IPS-20b (cell line): ENCODE measurements at regions not wholly inside any gene's neighbourhood (a gene's known extent, or its start where the extent isn't known, plus 50 kb on each side); places are given as distances from the start of the nearest gene placed in this dataset.
"Not testable (repeated sequence)": the region's sequence is repeated elsewhere in the genome, so short reads cannot be mapped to it uniquely, and the experiment has no call there.

Experiments used
- H3K27ac ChIP-seq: one replicate; pipeline ENCODE4 v1.5.1; 2013; ENCODE audit warnings: low read length
- H3K27me3 ChIP-seq: 2 replicates; pipeline ENCODE4 v1.6.1; 2013; ENCODE audit warnings: mild to moderate bottlenecking, low read length, inconsistent platforms; ENCODE audit not compliant: insufficient read depth
- H3K36me3 ChIP-seq: 2 replicates; pipeline ENCODE4 v1.6.1; 2013; ENCODE audit warnings: low read depth, mild to moderate bottlenecking, inconsistent platforms, low read length, moderate library complexity; ENCODE audit not compliant: insufficient read depth
- H3K4me1 ChIP-seq: 2 replicates; pipeline ENCODE4 v1.6.1; 2013; ENCODE audit warnings: mild to moderate bottlenecking, control low read depth, inconsistent platforms, low read length, moderate library complexity; ENCODE audit not compliant: insufficient read depth
- H3K4me3 ChIP-seq: 2 replicates; pipeline ENCODE4 v1.5.1; 2013; ENCODE audit warnings: mild to moderate bottlenecking, low read length, inconsistent platforms
- H3K9ac ChIP-seq: 2 replicates; pipeline ENCODE4 v1.6.1; 2013; ENCODE audit warnings: low read depth, mild to moderate bottlenecking, inconsistent platforms, low read length, moderate library complexity
- H3K9me3 ChIP-seq: 2 replicates; pipeline ENCODE4 v1.6.1; 2013; ENCODE audit warnings: mild to moderate bottlenecking, low read depth, low read length, inconsistent platforms; ENCODE audit not compliant: insufficient read depth

GRCh38 chr12:84148335-84148734 is 764.3 kb downstream of the SLC6A15 start:
- Histone ChIP-seq H3K9ac (no peak overlapping the region), H3K4me3 (no peak overlapping the region), H3K4me1 (no peaks in the 10 kb centered on the region), H3K27me3 (no peaks in the 10 kb centered on the region), H3K9me3 (peaks cover 21% of the 10 kb centered on the region), H3K36me3 (no peaks in the 10 kb centered on the region), H3K27ac (no peak overlapping the region)

DNA sequence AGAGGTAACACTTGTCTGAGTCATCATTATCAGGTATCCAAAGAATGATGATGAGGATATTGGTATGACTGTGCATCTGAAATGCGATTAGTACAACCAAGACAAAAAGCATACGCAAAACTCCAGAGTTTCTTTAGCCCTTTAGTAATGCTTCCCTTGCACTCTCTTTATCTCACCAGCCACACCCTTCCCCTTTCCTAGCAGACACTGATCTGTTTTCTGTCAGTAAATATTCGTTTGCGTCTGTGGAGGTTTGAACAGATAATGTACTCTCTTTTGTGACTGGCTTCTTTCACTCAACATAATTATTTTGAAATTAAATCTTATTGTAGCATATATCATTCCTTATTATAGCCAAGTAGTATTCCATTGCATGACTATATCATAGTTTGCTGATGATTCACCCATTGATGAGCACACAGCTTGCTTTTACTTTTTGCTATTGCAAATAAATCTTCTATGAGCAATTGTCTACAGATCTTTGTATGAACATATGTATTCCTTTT is 775.7 kb downstream of the SLC6A15 start:
- H3K27me3 ChIP-seq = no peaks in the 10 kb centered on the region
- H3K4me1 ChIP-seq = no peaks in the 10 kb centered on the region
- no peaks in the 10 kb centered on the region for H3K9me3 ChIP-seq
- no peak overlapping the region for H3K27ac ChIP-seq
- no peak overlapping the region for H3K9ac ChIP-seq
- no peaks in the 10 kb centered on the region for H3K36me3 ChIP-seq
- H3K4me3 ChIP-seq = no peak overlapping the region

GRCh38 chr12:84135586-84136279 is 776.9 kb downstream of the SLC6A15 start:
- no peaks in the 10 kb centered on the region for H3K9me3 ChIP-seq
- no peaks in the 10 kb centered on the region for H3K36me3 ChIP-seq
- no peak overlapping the region for H3K4me3 ChIP-seq
- no peaks in the 10 kb centered on the region for H3K4me1 ChIP-seq
- no peak overlapping the region for H3K9ac ChIP-seq
- H3K27ac ChIP-seq = no peak overlapping the region
- no peaks in the 10 kb centered on the region for H3K27me3 ChIP-seq

GRCh38 chr12:84134797-84135366 is 777.7 kb downstream of the SLC6A15 start:
- Histone ChIP-seq H3K4me1 (no peaks in the 10 kb centered on the region), H3K27ac (no peak overlapping the region), H3K4me3 (no peak overlapping the region), H3K9ac (no peak overlapping the region), H3K27me3 (no peaks in the 10 kb centered on the region), H3K36me3 (no peaks in the 10 kb centered on the region), H3K9me3 (no peaks in the 10 kb centered on the region)

- Histone ChIP-seq H3K4me1 (no peaks in the 10 kb centered on the region), H3K9ac (no peak overlapping the region), H3K27ac (no peak overlapping the region), H3K9me3 (no peaks in the 10 kb centered on the region), H3K36me3 (no peaks in the 10 kb centered on the region), H3K27me3 (no peaks in the 10 kb centered on the region), H3K4me3 (no peak overlapping the region)
Observed at GRCh38 chr12:84131076-84131475, 781.5 kb downstream of the SLC6A15 start.

DNA sequence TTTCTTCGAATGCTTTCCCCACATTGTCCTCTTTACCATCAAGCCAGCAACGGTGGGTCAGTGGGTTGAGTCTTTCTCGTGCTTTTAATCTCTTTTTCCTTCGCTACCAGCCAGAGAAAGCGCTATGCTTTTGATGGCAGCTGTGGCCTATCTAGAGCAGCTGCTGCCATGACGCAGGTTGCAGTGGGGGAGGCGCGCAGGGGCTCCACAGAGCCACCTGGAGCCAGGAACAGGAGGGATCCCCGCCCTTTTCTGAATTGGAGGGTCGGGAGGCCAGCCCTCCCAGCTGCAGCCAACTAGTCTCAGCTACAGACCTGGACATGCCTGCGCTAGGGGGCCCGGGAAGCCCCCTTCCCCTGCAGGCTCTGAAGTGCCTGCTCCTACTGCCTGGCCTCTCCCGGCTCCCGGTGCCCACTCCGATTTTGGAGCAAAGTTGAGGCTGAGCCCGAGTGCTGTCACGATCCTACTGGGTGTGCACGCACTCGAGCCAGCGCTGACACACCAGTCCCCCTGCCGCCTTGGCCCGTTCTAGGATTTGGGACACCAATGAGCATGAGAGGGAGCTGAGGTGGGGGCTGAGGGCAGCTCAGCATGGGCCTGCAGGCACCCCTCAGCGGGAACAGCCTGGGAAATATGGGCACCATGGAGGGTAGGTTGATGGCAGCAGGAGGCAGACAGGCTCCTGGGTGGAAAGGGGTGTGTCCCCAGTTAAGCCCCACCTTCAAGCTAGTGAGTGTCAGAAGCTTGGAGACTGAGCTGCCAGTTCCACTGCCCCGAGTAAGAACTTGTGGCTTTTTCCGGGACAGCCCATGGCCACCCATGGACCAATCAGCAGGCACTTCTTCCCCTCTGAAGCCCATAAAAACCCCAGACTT is 784.2 kb downstream of the SLC6A15 start:
- no peaks in the 10 kb centered on the region for H3K9me3 ChIP-seq
- H3K9ac ChIP-seq = no peak overlapping the region
- H3K27me3 ChIP-seq = no peaks in the 10 kb centered on the region
- no peaks in the 10 kb centered on the region for H3K4me1 ChIP-seq
- no peak overlapping the region for H3K4me3 ChIP-seq
- no peaks in the 10 kb centered on the region for H3K36me3 ChIP-seq
- no peak overlapping the region for H3K27ac ChIP-seq

DNA sequence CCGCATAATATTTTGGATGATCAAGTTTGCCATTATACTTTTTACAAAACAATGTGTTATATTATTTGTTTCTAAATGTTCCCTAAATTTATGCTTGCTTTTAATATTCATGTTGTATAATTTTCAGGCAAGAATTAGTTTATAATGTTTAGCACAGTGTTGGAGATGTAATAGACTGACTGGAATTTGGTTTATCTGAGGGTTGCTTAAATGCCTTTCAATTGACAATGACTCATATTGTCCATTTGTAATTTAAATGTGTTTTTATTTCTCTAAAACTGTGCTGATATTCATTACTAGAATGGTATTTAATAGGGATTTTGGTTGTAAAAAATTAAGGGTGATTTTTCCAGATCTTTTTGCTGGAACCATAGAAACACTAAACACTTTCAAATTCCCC is 788.4 kb downstream of the SLC6A15 start:
- no peaks in the 10 kb centered on the region for H3K9me3 ChIP-seq
- H3K36me3 ChIP-seq = no peaks in the 10 kb centered on the region
- H3K9ac ChIP-seq = no peak overlapping the region
- H3K27ac ChIP-seq = no peak overlapping the region
- no peak overlapping the region for H3K4me3 ChIP-seq
- no peaks in the 10 kb centered on the region for H3K27me3 ChIP-seq
- H3K4me1 ChIP-seq = no peaks in the 10 kb centered on the region

- Histone ChIP-seq H3K9me3 (no peaks in the 10 kb centered on the region), H3K27ac (no peak overlapping the region), H3K27me3 (no peaks in the 10 kb centered on the region), H3K9ac (no peak overlapping the region), H3K4me1 (no peaks in the 10 kb centered on the region), H3K36me3 (no peaks in the 10 kb centered on the region), H3K4me3 (no peak overlapping the region)
Observed at GRCh38 chr12:84117190-84117589, 795.4 kb downstream of the SLC6A15 start.

GRCh38 chr12:84113666-84114065 is 798.9 kb downstream of the SLC6A15 start:
- no peaks in the 10 kb centered on the region for H3K27me3 ChIP-seq
- H3K9ac ChIP-seq = no peak overlapping the region
- H3K9me3 ChIP-seq = 0 out of 2 replicates have a peak, but pooled peaks cover 2% of the 10 kb centered on the region
- no peak overlapping the region for H3K27ac ChIP-seq
- no peak overlapping the region for H3K4me3 ChIP-seq
- H3K36me3 ChIP-seq = no peaks in the 10 kb centered on the region
- no peaks in the 10 kb centered on the region for H3K4me1 ChIP-seq

DNA sequence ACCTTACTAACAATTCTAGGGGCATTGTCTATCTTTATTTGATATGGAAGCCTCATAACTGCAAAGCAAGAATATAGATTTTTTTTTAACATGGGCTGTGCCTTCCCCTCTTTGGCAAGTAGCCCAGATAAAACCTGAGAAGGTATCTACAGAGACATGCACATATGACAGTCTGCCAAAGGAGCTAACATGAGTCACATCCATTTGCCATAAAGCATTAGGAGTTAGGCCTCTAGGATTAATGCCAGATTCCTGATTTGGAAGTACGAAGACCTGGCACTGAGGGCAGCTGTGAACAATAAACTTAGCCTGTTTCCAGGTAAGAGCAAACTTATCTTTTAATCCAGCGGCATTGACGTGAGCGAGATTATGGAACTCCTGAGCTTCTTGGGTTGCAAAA is 808.7 kb downstream of the SLC6A15 start:
- not testable (repeated sequence) for H3K27me3 ChIP-seq, H3K9ac ChIP-seq, H3K4me1 ChIP-seq, H3K36me3 ChIP-seq, H3K27ac ChIP-seq, H3K4me3 ChIP-seq
- peaks cover 56% of the 10 kb centered on the region for H3K9me3 ChIP-seq

GRCh38 chr12:84101963-84102362 is 810.6 kb downstream of the SLC6A15 start:
- not testable (repeated sequence) for H3K4me3 ChIP-seq, H3K27ac ChIP-seq, H3K9ac ChIP-seq, H3K36me3 ChIP-seq, H3K27me3 ChIP-seq, H3K4me1 ChIP-seq
- H3K9me3 ChIP-seq = peaks cover 50% of the 10 kb centered on the region

DNA sequence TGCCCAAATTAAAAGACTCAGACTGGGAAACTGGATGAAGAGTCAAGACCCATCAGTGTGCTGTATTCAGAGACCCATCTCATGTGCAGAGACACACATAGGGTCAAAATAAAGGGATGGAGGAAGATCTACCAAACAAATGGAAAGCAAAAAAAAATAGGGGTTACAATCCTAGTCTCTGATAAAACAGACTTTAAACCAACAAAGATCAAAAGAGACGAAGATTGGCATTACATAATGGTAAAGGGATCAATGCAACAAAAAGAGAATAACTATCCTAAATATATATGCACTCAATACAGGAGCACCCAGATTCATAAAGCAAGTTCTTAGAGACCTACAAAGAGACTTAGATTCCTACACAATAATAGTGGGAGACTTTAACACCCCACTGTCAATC is 813.0 kb downstream of the SLC6A15 start:
- not testable (repeated sequence) for H3K36me3 ChIP-seq, H3K4me1 ChIP-seq, H3K27me3 ChIP-seq, H3K4me3 ChIP-seq, H3K27ac ChIP-seq, H3K9ac ChIP-seq
- H3K9me3 ChIP-seq = peaks cover 47% of the 10 kb centered on the region
